ENCODE measurements at regions not wholly inside any gene's neighbourhood (a gene's known extent, or its start where the extent isn't known, plus 50 kb on each side); places are given as distances from the start of the nearest gene placed in this dataset.
A peak's percentile ranks its signal among the peaks of the same experiment; 100 is the strongest.

GRCh38 chr1:56311766-56312165, 267.6 kb downstream of the PLPP3 start:
- DNase-seq (ENCODE audit: low spot score): no peak

- no peak for DNase-seq (ENCODE audit: low spot score)
Observed at GRCh38 chr1:56310945-56311344, 268.4 kb downstream of the PLPP3 start.

GRCh38 chr1:56309065-56309464, 270.3 kb downstream of the PLPP3 start:
- DNase-seq (ENCODE audit: low spot score): no peak

GRCh38 chr1:56304975-56305374, 274.4 kb downstream of the PLPP3 start:
- no peak for DNase-seq (ENCODE audit: low spot score)

GRCh38 chr1:56303805-56304204, 275.6 kb downstream of the PLPP3 start:
- DNase-seq (ENCODE audit: low spot score): no peak

GRCh38 chr1:56302878-56303277, 276.5 kb downstream of the PLPP3 start:
- no peak for DNase-seq (ENCODE audit: low spot score)

- DNase-seq (ENCODE audit: low spot score): peak; percentile 43
Observed at GRCh38 chr1:56301791-56302190, 277.6 kb downstream of the PLPP3 start.

GRCh38 chr1:56300836-56301235, 278.5 kb downstream of the PLPP3 start:
- DNase-seq (ENCODE audit: low spot score): no peak

GRCh38 chr1:56298866-56299265, 280.5 kb downstream of the PLPP3 start:
- no peak for DNase-seq (ENCODE audit: low spot score)

- DNase-seq (ENCODE audit: low spot score): no peak
Observed at GRCh38 chr1:56297904-56298303, 281.5 kb downstream of the PLPP3 start.

DNA sequence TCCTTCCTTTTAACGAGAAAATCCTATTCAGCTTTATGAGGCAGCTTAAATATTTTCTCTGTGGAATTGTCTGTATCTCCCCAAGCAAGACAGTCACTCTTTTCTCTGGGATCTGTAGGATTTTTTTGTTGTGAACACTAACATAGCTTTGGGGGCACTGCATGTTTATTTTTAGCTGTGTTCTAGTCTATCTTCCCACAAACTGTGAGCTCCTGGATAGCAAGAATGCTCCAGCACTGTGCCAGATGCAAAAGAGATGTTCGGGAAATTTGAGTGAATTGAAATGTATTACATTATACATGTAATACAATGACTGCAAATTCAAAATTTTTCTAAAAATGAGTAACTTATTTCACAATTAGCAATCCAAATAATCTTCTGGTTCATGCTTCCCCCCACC, 282.2 kb downstream of the PLPP3 start:
- no peak for DNase-seq (ENCODE audit: low spot score)

DNA sequence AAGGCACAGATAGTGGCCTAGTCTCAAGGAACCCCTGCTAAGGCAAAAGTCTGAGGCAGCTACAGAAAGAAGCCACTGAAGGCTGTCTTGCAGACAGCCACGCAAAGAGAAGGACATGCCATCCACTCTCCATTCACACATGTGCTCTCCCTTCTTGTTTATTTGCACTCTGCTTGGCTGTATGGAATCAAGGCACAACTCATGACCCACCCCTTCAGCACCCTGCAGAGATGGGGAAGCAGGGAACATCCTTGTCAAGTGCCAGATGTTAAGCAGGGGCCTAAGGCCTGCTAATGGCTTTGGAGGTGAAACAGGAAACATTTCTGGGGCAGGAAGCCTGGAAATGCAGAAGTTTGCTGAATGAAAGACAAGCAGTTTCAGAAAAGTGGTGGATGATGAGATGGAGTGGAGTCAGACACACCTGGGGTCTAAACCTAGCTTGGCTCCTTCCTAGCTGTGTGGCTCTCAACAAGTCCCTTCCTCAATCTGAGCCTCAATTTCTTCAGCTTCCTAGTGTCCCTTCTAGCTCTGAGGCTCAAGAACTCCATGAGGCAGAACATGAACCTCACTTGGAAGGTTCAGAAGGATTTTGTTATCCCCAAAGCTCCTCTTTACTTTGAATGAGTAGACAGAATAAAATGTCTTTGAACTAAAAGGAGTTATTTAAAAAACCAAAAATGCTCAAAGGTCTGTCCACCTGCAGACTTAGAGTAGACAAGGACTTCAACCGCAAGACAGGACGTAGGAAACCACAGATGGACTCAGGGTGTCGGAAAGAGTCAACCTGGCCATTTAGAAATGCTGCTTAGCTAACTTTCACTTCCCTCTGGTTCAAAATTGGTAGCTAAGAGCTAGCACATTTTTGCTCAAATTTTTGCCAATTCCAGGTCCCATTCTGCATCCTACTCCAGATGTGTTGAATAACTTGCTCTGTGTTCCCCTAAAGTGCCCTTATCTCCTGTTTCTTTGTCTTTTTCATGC, 283.1 kb downstream of the PLPP3 start:
- DNase-seq (ENCODE audit: low spot score): no peak

GRCh38 chr1:56291374-56291919, 287.9 kb downstream of the PLPP3 start:
- peak; percentile 27 for DNase-seq (ENCODE audit: low spot score)

- DNase-seq (ENCODE audit: low spot score): no peak
Observed at GRCh38 chr1:56289260-56289659, 290.1 kb downstream of the PLPP3 start.

DNA sequence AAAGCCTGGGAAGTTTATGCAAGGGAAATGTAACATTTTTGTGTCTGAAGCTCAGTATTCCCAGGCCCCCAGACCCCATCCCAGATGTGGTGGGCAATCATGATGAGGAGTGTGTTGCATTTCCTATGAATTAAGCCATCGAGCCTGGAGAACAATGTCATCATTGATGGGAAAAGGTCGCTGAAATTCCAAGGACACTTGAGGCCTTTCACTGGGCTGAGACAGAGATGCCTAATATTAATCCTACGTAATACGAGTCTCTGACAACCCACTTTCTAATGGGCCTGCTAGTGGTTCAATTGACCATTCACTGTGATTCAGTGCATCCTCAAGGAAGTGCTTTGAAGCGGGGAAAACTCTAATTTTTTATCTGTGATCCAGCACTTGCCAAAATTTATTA, 291.6 kb downstream of the PLPP3 start:
- no peak for DNase-seq (ENCODE audit: low spot score)

DNA sequence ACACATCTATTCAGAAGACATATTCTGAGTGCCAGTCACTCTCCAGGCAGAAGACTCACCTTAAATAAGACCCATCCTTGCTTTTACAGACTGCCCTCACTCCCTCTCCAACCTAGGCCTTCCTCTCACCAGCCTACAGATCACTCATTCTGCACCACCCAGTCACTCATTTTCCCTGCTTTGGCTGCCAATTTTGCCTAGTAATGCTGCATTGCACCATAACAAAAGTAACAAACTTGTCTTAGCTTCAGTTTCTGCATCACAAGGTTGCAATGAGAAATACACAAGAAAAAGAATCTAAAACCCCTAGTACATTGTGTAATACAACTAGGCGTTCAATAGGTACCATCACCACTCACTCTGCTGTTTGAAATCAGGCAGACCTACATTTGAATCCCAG, 292.4 kb downstream of the PLPP3 start:
- DNase-seq (ENCODE audit: low spot score): no peak

DNA sequence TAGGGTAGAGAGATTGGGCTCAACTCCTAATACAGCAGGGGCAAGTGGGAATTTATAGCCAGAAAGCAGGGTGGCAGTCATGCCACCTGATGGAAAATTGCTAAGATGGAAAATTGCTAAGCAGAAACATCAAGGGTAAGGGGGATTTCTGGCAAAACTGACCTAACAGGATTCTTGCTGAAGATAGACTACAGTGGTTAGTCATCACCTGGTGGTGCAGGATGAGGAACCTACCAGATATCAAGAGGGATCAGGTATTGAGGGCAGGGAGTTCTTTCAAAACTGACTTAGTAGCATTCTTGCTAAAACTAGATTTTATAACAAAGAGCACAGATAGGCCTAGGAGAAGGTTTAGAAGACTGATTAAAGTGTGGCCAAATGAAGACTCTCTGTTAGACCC, 292.9 kb downstream of the PLPP3 start:
- DNase-seq (ENCODE audit: low spot score): no peak

GRCh38 chr1:56285554-56286402, 293.6 kb downstream of the PLPP3 start:
- DNase-seq (ENCODE audit: low spot score): no peak

GRCh38 chr1:56284928-56285327, 294.4 kb downstream of the PLPP3 start:
- DNase-seq (ENCODE audit: low spot score): peak; percentile 60

GRCh38 chr1:56278061-56278460, 301.3 kb downstream of the PLPP3 start:
- no peak for DNase-seq (ENCODE audit: low spot score)

- DNase-seq (ENCODE audit: low spot score): no peak
Observed at GRCh38 chr1:56268519-56269140, 310.7 kb downstream of the PLPP3 start.

- DNase-seq (ENCODE audit: low spot score): no peak
Observed at GRCh38 chr1:56267611-56268010, 311.8 kb downstream of the PLPP3 start.

Data from GM03348 (cell line).